ENCODE measurements at regions not wholly inside any gene's neighbourhood (a gene's known extent, or its start where the extent isn't known, plus 50 kb on each side); places are given as distances from the start of the nearest gene placed in this dataset.
"Not testable (repeated sequence)": the region's sequence is repeated elsewhere in the genome, so short reads cannot be mapped to it uniquely, and the experiment has no call there.

DNA sequence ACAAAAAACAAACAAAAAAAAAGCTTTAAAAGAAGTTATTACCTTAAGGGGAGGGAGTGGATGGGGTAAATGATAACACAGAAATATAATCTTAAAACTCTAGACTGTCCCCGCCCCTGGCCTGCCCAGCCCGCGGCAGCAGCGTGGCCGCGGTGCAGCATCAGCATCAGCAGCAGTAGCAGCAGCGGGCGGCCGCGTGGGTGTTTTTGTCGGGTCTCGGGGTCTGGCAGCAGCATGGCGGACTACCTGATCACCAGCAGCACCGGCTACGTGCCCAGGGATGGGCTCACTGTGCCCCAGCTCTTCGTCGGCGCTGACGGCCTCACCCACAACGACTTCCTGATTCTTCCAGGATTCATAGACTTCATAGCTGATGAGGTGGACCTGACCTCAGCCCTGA is 80.0 kb upstream of the ANKRD28 start:
- no peaks in the 10 kb centered on the region for H3K36me3 ChIP-seq (ENCODE audit: low read depth, missing control alignments)
- H3K27me3 ChIP-seq, result no peaks in the 10 kb centered on the region
- no peak overlapping the region for H3K4me3 ChIP-seq
- no peaks in the 10 kb centered on the region for H3K9me3 ChIP-seq
- intact Hi-C loops (cut with DNase I; ENCODE audit: low total_unique reads), result no loop called here
- no peaks in the 10 kb centered on the region for H3K4me1 ChIP-seq
- TF ChIP-seq POLR2A (IDR thresholded peaks at IDR 0.05), result no peak
- TF ChIP-seq, protein P1, sequence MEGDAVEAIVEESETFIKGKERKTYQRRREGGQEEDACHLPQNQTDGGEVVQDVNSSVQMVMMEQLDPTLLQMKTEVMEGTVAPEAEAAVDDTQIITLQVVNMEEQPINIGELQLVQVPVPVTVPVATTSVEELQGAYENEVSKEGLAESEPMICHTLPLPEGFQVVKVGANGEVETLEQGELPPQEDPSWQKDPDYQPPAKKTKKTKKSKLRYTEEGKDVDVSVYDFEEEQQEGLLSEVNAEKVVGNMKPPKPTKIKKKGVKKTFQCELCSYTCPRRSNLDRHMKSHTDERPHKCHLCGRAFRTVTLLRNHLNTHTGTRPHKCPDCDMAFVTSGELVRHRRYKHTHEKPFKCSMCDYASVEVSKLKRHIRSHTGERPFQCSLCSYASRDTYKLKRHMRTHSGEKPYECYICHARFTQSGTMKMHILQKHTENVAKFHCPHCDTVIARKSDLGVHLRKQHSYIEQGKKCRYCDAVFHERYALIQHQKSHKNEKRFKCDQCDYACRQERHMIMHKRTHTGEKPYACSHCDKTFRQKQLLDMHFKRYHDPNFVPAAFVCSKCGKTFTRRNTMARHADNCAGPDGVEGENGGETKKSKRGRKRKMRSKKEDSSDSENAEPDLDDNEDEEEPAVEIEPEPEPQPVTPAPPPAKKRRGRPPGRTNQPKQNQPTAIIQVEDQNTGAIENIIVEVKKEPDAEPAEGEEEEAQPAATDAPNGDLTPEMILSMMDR (IDR thresholded peaks at IDR 0.05), result no peak
- no peak overlapping the region for H3K27ac ChIP-seq
- DNase-seq, result no peak
- 78 to 90% methylated on average over 19 to 20 of the region's 20 CpGs for WGBS, 2 donors

DNA sequence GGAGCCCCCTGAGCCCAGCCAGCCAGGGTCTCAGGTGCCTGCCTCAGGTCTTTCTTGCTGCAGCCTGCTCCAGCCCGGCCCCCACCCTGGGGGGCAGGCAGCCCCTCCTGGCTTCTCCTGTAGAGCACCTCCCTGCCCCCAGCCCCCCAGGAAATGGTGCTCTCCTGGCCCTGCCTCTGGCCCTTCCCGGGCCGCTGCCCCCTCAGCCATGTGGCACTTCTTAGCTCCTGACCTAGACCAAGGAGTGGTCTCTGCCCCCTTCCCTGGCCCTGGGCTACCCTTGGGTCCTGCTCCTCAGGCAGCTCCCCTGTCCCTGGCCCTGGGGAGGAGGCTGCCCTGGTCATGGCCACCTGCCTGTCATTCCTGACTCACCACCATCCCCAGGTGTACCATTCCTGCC is 82.0 kb upstream of the ANKRD28 start:
- H3K27ac ChIP-seq; H3K36me3 ChIP-seq (ENCODE audit: low read depth, missing control alignments); H3K4me1 ChIP-seq; H3K4me3 ChIP-seq; H3K9me3 ChIP-seq; intact Hi-C loops (cut with DNase I; ENCODE audit: low total_unique reads); H3K27me3 ChIP-seq; DNase-seq: not testable (repeated sequence)
- 86 to 95% methylated on average over 2 to 3 of the region's 3 CpGs for WGBS, 2 donors

DNA sequence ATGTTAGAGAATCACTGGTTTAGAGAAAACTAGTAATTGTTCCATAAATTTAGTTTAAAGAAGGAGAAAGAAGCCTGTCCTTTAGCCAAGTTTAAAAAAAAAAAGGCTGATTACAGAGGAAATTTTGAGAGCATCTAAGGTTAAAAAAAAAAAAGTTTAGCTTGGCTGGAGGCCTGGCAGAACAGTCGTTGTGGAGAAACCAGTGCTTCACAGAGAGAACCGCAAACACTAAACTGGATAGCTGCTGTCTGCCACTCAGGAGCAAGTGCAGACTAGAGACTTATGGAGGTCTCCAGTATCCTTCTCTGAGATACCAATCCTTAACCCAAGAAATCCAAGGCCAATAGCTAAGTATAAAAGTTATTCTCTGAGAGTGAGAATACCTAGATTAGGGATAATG is 84.8 kb upstream of the ANKRD28 start:
- DNase-seq, result no peak
- intact Hi-C loops (cut with DNase I; ENCODE audit: low total_unique reads), result no loop called here
- 48 to 69% methylated on average over 2 of the region's 2 CpGs for WGBS, 2 donors
- Histone ChIP-seq H3K9me3 (no peaks in the 10 kb centered on the region), H3K27me3 (no peaks in the 10 kb centered on the region), H3K4me1 (no peaks in the 10 kb centered on the region), H3K27ac (no peak overlapping the region), H3K36me3 (ENCODE audit: low read depth, missing control alignments) (no peaks in the 10 kb centered on the region), H3K4me3 (no peak overlapping the region)
- TF ChIP-seq POLR2A (IDR thresholded peaks at IDR 0.05), result no peak
- TF ChIP-seq, protein P1 (IDR thresholded peaks at IDR 0.05), result no peak

DNA sequence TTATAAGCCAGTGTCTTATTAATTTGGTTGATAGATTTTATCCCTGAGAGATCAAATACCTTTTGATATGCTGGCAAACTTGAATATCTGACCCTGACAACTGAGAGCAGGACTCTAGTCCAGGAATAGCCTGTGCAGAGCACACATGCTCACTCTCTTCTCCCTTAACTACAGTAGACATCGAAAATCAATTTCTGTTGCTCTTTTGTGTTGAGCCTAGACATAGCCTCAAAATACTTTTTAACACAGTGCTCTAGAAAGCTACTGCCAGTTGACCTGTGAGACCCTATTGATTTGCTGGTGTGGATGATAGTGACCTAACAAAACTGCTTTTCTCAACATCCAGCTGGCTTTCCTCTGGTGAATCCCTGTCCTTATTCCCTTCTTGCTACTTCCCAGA is 86.4 kb upstream of the ANKRD28 start:
- Histone ChIP-seq H3K9me3 (no peaks in the 10 kb centered on the region), H3K27me3 (no peaks in the 10 kb centered on the region), H3K27ac (no peak overlapping the region), H3K36me3 (ENCODE audit: low read depth, missing control alignments) (no peaks in the 10 kb centered on the region), H3K4me1 (no peaks in the 10 kb centered on the region), H3K4me3 (no peak overlapping the region)
- TF ChIP-seq POLR2A (IDR thresholded peaks at IDR 0.05), result no peak
- TF ChIP-seq, protein P1 (IDR thresholded peaks at IDR 0.05), result no peak
- WGBS, 2 donors, result 96% methylated on average over 1 of the region's 1 CpG
- no peak for DNase-seq
- intact Hi-C loops (cut with DNase I; ENCODE audit: low total_unique reads), result no loop called here

DNA sequence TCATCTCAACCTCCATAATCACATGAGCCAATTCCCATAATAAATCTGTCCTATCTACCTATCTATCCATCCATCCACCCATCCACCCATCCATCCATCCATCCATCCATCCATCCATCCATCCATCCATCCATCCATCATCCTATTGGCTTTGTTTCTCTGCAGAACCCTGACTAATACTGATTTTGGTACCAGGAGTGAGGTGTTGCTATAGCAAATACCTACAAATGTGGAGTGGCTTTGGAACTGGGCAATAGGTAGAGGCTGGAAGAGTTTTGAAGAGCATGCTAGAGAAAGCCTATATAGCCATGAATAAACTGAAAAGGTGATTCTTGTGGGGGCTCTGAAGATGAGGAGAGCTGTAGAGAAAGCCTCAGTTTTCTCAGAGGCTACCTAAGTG is 88.7 kb upstream of the ANKRD28 start:
- no peak overlapping the region for H3K4me3 ChIP-seq
- no peaks in the 10 kb centered on the region for H3K9me3 ChIP-seq
- no peaks in the 10 kb centered on the region for H3K4me1 ChIP-seq
- no peak for DNase-seq
- H3K36me3 ChIP-seq (ENCODE audit: low read depth, missing control alignments), result no peaks in the 10 kb centered on the region
- TF ChIP-seq, protein P1 (IDR thresholded peaks at IDR 0.05), result no peak
- TF ChIP-seq POLR2A (IDR thresholded peaks at IDR 0.05), result no peak
- intact Hi-C loops (cut with DNase I; ENCODE audit: low total_unique reads), result no loop called here
- H3K27me3 ChIP-seq, result no peaks in the 10 kb centered on the region
- no peak overlapping the region for H3K27ac ChIP-seq
